MCF 10A (cell line): ENCODE measurements at regions not wholly inside any gene's neighbourhood (a gene's known extent, or its start where the extent isn't known, plus 50 kb on each side); places are given as distances from the start of the nearest gene placed in this dataset.

Source experiments
- BruUV-seq: library from RNA; stranded (reverse); fragments of 400-500 nt; replicated peaks from 2 replicates; lab custom pipeline; 2021; lab: Mats Ljungman, UMichigan
- CTCF ChIA-PET: fragments of 300-600 bp; sonication (Branson Sonifier 250); formaldehyde crosslinking; extraction: SDS; loops from one replicate; lab custom pipeline; 2021; ENCODE audit warnings: antibody characterized with exemption, inconsistent platforms; lab: Yijun Ruan, JAX
- POLR2A ChIA-PET: fragments of 300-600, 350-650 bp; sonication (Branson Sonifier 250); formaldehyde crosslinking; extraction: SDS; loops from one replicate; lab custom pipeline; 2020; ENCODE audit warnings: antibody characterized with exemption, inconsistent platforms; lab: Yijun Ruan, JAX
- DNase-seq: peaks from one replicate; pipeline ENCODE4 v3.0.0-alpha.2; 2018; ENCODE audit not compliant: unreplicated experiment
- H3K27ac Mint-ChIP-seq: one replicate; pipeline ENCODE4 v1.8.0; 2022; ENCODE audit warnings: mild to moderate bottlenecking, low read depth, mixed read lengths; ENCODE audit not compliant: unreplicated experiment
- H3K27me3 Mint-ChIP-seq: one replicate; pipeline ENCODE4 v1.8.0; 2022; ENCODE audit warnings: mixed read lengths; ENCODE audit not compliant: insufficient read depth, unreplicated experiment
- H3K36me3 Mint-ChIP-seq: one replicate; pipeline ENCODE4 v1.8.0; 2022; ENCODE audit warnings: mild to moderate bottlenecking, moderate library complexity, mixed read lengths; ENCODE audit not compliant: insufficient read depth, unreplicated experiment
- H3K4me1 Mint-ChIP-seq: one replicate; pipeline ENCODE4 v1.8.0; 2022; ENCODE audit warnings: mixed read lengths; ENCODE audit not compliant: insufficient read depth, unreplicated experiment
- H3K4me3 Mint-ChIP-seq: one replicate; pipeline ENCODE4 v1.8.0; 2022; ENCODE audit warnings: mild to moderate bottlenecking, moderate library complexity, mixed read lengths; ENCODE audit not compliant: unreplicated experiment
- H3K9me3 Mint-ChIP-seq: one replicate; pipeline ENCODE4 v1.8.0; 2022; ENCODE audit warnings: mixed read lengths; ENCODE audit not compliant: unreplicated experiment
- intact Hi-C: fragments of 100-400 bp; cut with micrococcal nuclease; formaldehyde crosslinking; loops from 2 replicates; pipeline ENCODE4 v1.14.1; 2022
- TF ChIP-seq, protein P1 (sequence below): fragments of 200-600 bp; IDR thresholded peaks from one replicate; pipeline ENCODE4 v1.8.0; 2022; ENCODE audit warnings: antibody characterized with exemption, mild to moderate bottlenecking; ENCODE audit not compliant: unreplicated experiment

DNA sequence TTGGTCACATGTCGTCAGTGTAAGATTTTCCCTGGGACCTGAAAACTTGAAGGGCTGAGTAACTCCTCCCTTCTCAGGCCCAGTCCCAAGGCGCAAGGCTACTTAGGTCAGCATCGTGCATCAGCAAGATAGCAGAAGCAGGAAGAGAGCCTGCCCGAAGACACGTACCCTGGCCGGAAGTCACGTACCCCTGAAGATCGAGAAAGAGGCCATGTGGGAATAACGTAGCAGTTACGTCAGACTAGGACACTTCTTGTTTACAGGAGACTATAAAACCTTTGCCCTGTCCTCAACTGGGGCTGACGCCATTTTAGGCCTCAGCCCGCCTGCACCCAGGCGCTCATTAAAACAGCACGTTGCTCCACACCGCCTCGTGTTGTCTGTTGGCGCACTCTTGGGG, 114.3 kb upstream of the GALNT17 start:
- peaks cover 48% of the 10 kb centered on the region for H3K9me3 Mint-ChIP-seq
- H3K4me3 Mint-ChIP-seq = no peak overlapping the region
- no peak for DNase-seq
- intact Hi-C loops = no loop called here
- no peaks in the 10 kb centered on the region for H3K4me1 Mint-ChIP-seq
- BruUV-seq = no TSS peak
- CTCF ChIA-PET = no interaction called here
- POLR2A ChIA-PET = no interaction called here
- H3K36me3 Mint-ChIP-seq = no peaks in the 10 kb centered on the region
- H3K27me3 Mint-ChIP-seq = no peaks in the 10 kb centered on the region
- H3K27ac Mint-ChIP-seq = no peak overlapping the region
- TF ChIP-seq, protein P1, sequence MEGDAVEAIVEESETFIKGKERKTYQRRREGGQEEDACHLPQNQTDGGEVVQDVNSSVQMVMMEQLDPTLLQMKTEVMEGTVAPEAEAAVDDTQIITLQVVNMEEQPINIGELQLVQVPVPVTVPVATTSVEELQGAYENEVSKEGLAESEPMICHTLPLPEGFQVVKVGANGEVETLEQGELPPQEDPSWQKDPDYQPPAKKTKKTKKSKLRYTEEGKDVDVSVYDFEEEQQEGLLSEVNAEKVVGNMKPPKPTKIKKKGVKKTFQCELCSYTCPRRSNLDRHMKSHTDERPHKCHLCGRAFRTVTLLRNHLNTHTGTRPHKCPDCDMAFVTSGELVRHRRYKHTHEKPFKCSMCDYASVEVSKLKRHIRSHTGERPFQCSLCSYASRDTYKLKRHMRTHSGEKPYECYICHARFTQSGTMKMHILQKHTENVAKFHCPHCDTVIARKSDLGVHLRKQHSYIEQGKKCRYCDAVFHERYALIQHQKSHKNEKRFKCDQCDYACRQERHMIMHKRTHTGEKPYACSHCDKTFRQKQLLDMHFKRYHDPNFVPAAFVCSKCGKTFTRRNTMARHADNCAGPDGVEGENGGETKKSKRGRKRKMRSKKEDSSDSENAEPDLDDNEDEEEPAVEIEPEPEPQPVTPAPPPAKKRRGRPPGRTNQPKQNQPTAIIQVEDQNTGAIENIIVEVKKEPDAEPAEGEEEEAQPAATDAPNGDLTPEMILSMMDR = no peak

DNA sequence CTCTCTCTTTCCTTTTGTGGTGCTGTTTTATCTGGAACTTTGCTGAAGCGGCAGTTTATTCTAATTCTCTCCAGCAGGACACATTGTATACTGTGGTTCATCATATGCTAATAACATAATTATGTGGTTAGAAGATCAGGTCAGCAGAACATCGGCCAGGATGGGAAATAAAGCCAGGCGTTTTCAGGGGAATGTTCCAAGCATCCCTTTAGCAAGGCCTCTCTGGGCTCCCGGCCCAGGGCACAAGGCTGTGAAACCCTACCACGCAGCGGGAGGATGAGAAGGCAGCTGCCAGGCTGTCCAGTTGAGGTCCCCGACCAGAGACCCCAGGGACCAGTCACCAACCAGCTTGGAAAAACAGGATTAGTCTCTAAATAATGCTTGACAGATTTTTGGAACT, 112.2 kb upstream of the GALNT17 start:
- ChIA-PET POLR2A (no interaction called here), CTCF (no interaction called here)
- Mint-ChIP-seq H3K27ac (no peak overlapping the region), H3K36me3 (no peaks in the 10 kb centered on the region), H3K27me3 (no peaks in the 10 kb centered on the region), H3K9me3 (peaks cover 32% of the 10 kb centered on the region), H3K4me1 (no peaks in the 10 kb centered on the region), H3K4me3 (no peak overlapping the region)
- BruUV-seq = no TSS peak
- no peak for DNase-seq
- intact Hi-C loops = no loop called here
- TF ChIP-seq, protein P1 = no peak

DNA sequence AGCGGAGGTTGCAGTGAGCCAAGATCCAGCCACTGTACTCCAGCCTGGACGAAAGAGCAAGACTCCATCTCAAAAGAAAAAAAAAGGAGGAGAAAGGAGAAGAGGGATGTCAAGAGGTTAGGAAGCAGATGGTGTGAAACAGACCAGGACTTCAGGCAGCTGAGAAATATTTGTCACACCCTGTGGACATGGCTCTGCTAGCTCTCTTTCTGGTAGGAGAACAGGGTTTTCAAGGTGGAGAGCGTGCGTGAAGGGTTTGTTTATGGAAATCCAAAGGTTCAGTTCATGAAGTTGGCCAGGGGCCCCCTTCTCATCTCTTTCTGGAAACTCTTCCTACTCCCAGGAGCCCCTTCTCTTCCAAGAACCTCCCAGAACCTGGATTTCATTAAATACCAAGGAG, 110.8 kb upstream of the GALNT17 start:
- Mint-ChIP-seq H3K9me3 (peaks cover 22% of the 10 kb centered on the region), H3K27ac (no peak overlapping the region), H3K4me1 (no peaks in the 10 kb centered on the region), H3K4me3 (no peak overlapping the region), H3K36me3 (no peaks in the 10 kb centered on the region), H3K27me3 (no peaks in the 10 kb centered on the region)
- DNase-seq = no peak
- POLR2A ChIA-PET = no interaction called here
- CTCF ChIA-PET = interaction anchor here (0.6 kb wide), 1 partner anchor 1427 kb away, joined by 3 read pairs; no protein-coding TSS in a partner anchor
- TF ChIP-seq, protein P1 = no peak
- BruUV-seq = no TSS peak
- intact Hi-C loops = no loop called here

DNA sequence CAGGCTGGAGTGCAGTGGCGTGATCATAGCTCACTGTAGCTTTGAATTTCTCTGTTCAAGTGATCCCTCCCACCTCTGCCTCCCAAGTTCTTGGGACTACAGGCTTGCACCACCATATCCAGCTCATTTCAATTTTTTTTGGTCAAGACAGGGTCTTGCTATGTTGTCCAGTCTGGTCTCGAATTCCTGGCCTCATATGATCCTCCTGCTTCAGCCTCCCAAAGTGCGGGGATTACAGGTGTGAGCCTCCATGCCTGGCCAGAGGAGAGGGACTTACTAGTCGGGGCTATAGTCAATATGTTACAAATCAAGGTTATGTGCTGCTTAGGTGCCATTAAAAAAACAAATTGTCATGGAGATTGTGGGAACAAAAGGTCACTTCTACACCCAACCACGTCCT, 105.3 kb upstream of the GALNT17 start:
- TF ChIP-seq, protein P1 = no peak
- Mint-ChIP-seq H3K4me3 (no peak overlapping the region), H3K9me3 (peaks cover 6% of the 10 kb centered on the region), H3K27me3 (no peaks in the 10 kb centered on the region), H3K4me1 (no peaks in the 10 kb centered on the region), H3K27ac (no peak overlapping the region), H3K36me3 (no peaks in the 10 kb centered on the region)
- POLR2A ChIA-PET = no interaction called here
- DNase-seq = no peak
- CTCF ChIA-PET = no interaction called here
- intact Hi-C loops = no loop called here
- BruUV-seq = no TSS peak
